WTC11 (cell line): ENCODE measurements at regions not wholly inside any gene's neighbourhood (a gene's known extent, or its start where the extent isn't known, plus 50 kb on each side); places are given as distances from the start of the nearest gene placed in this dataset.

Experiments
- ATAC-seq: fragments of 200-7000 bp; cut with Tn5 transposase; 2 replicates; pipeline ENCODE4 v1.10.0; 2021; ENCODE audit warnings: mild to moderate bottlenecking, moderate library complexity
- CTCF ChIA-PET: fragments of 300-600 bp; sonication (Branson Sonifier 250); formaldehyde crosslinking; loops from one replicate; lab custom pipeline; 2021; ENCODE audit warnings: antibody characterized with exemption; lab: Charles Lee
- POLR2A ChIA-PET: fragments of 350-600 bp; sonication (Branson Sonifier 250); formaldehyde crosslinking; loops from one replicate; lab custom pipeline; 2021; ENCODE audit warnings: antibody characterized with exemption; lab: Charles Lee
- DNase-seq: peaks from one replicate; pipeline ENCODE4 v3.0.0; 2021; ENCODE audit warnings: low spot score
- H3K27ac Mint-ChIP-seq: 2 replicates; pipeline ENCODE4 v1.8.0; 2021; ENCODE audit warnings: mixed read lengths
- H3K27me3 Mint-ChIP-seq: 2 replicates; pipeline ENCODE4 v1.8.0; 2021; ENCODE audit warnings: low read depth, mild to moderate bottlenecking, moderate library complexity, mixed read lengths
- H3K36me3 Mint-ChIP-seq: 2 replicates; pipeline ENCODE4 v1.8.0; 2021; ENCODE audit warnings: mixed read lengths
- H3K4me1 Mint-ChIP-seq: 2 replicates; pipeline ENCODE4 v1.8.0; 2022; ENCODE audit warnings: mixed read lengths
- H3K4me3 Mint-ChIP-seq: 2 replicates; pipeline ENCODE4 v1.8.0; 2021; ENCODE audit warnings: mild to moderate bottlenecking, moderate library complexity, mixed read lengths
- H3K9me3 Mint-ChIP-seq: 2 replicates; pipeline ENCODE4 v1.8.0; 2021; ENCODE audit warnings: mixed read lengths
- ATF1 ChIP-seq: sonication (generic); formaldehyde crosslinking; IDR thresholded peaks from 2 replicates; pipeline ENCODE4 v1.8.1; 2023; ENCODE audit warnings: mild to moderate bottlenecking, moderate library complexity, missing genetic modification reagents
- CREB1 ChIP-seq: sonication (generic); formaldehyde crosslinking; IDR thresholded peaks from 2 replicates; pipeline ENCODE4 v1.8.0; 2023; ENCODE audit warnings: mild to moderate bottlenecking, missing genetic modification reagents
- ESRRA ChIP-seq: sonication (generic); formaldehyde crosslinking; IDR thresholded peaks from 2 replicates; pipeline ENCODE4 v1.8.1; 2022; ENCODE audit warnings: mild to moderate bottlenecking, missing genetic modification reagents, borderline replicate concordance
- ETV6 ChIP-seq: sonication (generic); formaldehyde crosslinking; IDR thresholded peaks from 2 replicates; pipeline ENCODE4 v1.8.1; 2022; ENCODE audit warnings: mild to moderate bottlenecking, missing genetic modification reagents
- FOXJ3 ChIP-seq: sonication (generic); formaldehyde crosslinking; IDR thresholded peaks from 2 replicates; pipeline ENCODE4 v1.9.0; 2021; ENCODE audit warnings: missing genetic modification reagents, mild to moderate bottlenecking, borderline replicate concordance
- FOXK1 ChIP-seq: sonication (generic); formaldehyde crosslinking; IDR thresholded peaks from 2 replicates; pipeline ENCODE4 v1.8.0; 2022; ENCODE audit warnings: mild to moderate bottlenecking, moderate library complexity, missing genetic modification reagents
- GRHL2 ChIP-seq: fragments of 250-450 bp; sonication (Bioruptor Pico); IDR thresholded peaks from 2 replicates; pipeline ENCODE4 v1.8.0; 2022; ENCODE audit warnings: mild to moderate bottlenecking, moderate library complexity; ENCODE audit not compliant: insufficient replicate concordance, severe bottlenecking
- GTF2I ChIP-seq: fragments of 250-450 bp; sonication (Bioruptor Pico); conservative IDR thresholded peaks from 2 replicates; pipeline ENCODE4 v1.4.0; 2021; ENCODE audit warnings: mild to moderate bottlenecking
- NFYB ChIP-seq: sonication (generic); formaldehyde crosslinking; conservative IDR thresholded peaks from 2 replicates; pipeline ENCODE4 v1.8.0; 2022; ENCODE audit warnings: low read depth, missing genetic modification reagents
- NR2C2 ChIP-seq: sonication (generic); formaldehyde crosslinking; IDR thresholded peaks from 2 replicates; pipeline ENCODE4 v1.8.0; 2022; ENCODE audit warnings: mild to moderate bottlenecking, missing genetic modification reagents
- PRRX2 ChIP-seq: fragments of 250-450 bp; sonication (Bioruptor Pico); IDR thresholded peaks from 2 replicates; pipeline ENCODE4 v1.8.0; 2021; ENCODE audit warnings: mild to moderate bottlenecking
- RELA ChIP-seq: sonication (generic); formaldehyde crosslinking; IDR thresholded peaks from 2 replicates; pipeline ENCODE4 v1.8.1; 2022; ENCODE audit warnings: missing genetic modification reagents, mild to moderate bottlenecking, borderline replicate concordance
- ZBTB21 ChIP-seq: sonication (generic); formaldehyde crosslinking; IDR thresholded peaks from 2 replicates; pipeline ENCODE4 v1.8.1; 2023; ENCODE audit warnings: mild to moderate bottlenecking, missing genetic modification reagents, borderline replicate concordance
- ZNF232 ChIP-seq: sonication (generic); formaldehyde crosslinking; IDR thresholded peaks from 2 replicates; pipeline ENCODE4 v1.8.0; 2022; ENCODE audit warnings: mild to moderate bottlenecking, missing genetic modification reagents
- ZNF263 ChIP-seq: sonication (generic); formaldehyde crosslinking; IDR thresholded peaks from 2 replicates; pipeline ENCODE4 v1.8.1; 2022; ENCODE audit warnings: low read depth, mild to moderate bottlenecking, moderate library complexity, missing genetic modification reagents
- ZNF423 ChIP-seq: fragments of 250-450 bp; sonication (Bioruptor Pico); IDR thresholded peaks from 2 replicates; pipeline ENCODE4 v2.1.2; 2022; ENCODE audit warnings: mild to moderate bottlenecking, moderate library complexity
- ZNF671 ChIP-seq: fragments of 250-450 bp; sonication (Bioruptor Pico); IDR thresholded peaks from 2 replicates; pipeline ENCODE4 v1.8.0; 2021; ENCODE audit warnings: mild to moderate bottlenecking
- TF ChIP-seq, protein P1 (sequence below): sonication (generic); formaldehyde crosslinking; IDR thresholded peaks from 2 replicates; pipeline ENCODE4 v1.8.0; 2022; ENCODE audit warnings: mild to moderate bottlenecking, missing genetic modification reagents
- TF ChIP-seq, protein P2 (sequence below): fragments of 250-450 bp; sonication (Bioruptor Pico); conservative IDR thresholded peaks from 2 replicates; pipeline ENCODE4 v1.9.0; 2021; ENCODE audit warnings: mild to moderate bottlenecking
- TF ChIP-seq, protein P3 (sequence below): sonication (generic); formaldehyde crosslinking; IDR thresholded peaks from 2 replicates; pipeline ENCODE4 v1.8.1; 2022; ENCODE audit warnings: low read depth, missing genetic modification reagents, borderline replicate concordance
- TF ChIP-seq, protein P4 (sequence below): sonication (generic); formaldehyde crosslinking; IDR thresholded peaks from 2 replicates; pipeline ENCODE4 v1.8.1; 2023; ENCODE audit warnings: mild to moderate bottlenecking, missing genetic modification reagents, moderate library complexity
- TF ChIP-seq, protein P5 (sequence below): sonication (generic); formaldehyde crosslinking; IDR thresholded peaks from 2 replicates; pipeline ENCODE4 v1.8.1; 2023; ENCODE audit warnings: mild to moderate bottlenecking, missing genetic modification reagents
- TF ChIP-seq, protein P6 (sequence below): sonication (generic); formaldehyde crosslinking; IDR thresholded peaks from 2 replicates; pipeline ENCODE4 v1.8.1; 2022; ENCODE audit warnings: missing genetic modification reagents, borderline replicate concordance
- TF ChIP-seq, protein P7 (sequence below): fragments of 250-450 bp; sonication (Bioruptor Pico); IDR thresholded peaks from 2 replicates; pipeline ENCODE4 v1.8.0; 2021; ENCODE audit warnings: mild to moderate bottlenecking

DNA sequence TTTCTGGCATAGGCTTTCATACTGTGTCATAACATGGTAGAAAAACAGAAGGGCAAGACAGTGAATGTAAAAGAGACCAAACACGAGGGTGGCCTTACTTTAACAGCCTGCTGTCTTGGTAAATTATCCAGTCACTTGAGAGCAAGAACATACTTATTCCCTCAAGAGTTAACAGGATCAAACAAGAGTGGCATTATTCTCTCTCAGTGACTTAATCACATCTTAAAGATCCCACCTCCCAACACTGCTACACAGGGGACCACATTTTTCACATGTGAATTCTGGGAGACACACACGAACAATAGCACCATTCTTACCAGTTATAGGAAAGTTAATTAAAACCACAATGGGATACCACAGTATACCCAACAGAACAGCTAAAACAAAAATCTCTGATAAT is 898.0 kb upstream of the C9orf72 start:
- DNase-seq (no peak), ATAC-seq (no peak)
- H3K27ac Mint-ChIP-seq = no peak overlapping the region
- 0 out of 2 replicates have a peak, but pooled peaks cover under 1% of the 10 kb centered on the region for H3K36me3 Mint-ChIP-seq
- ChIA-PET POLR2A (no interaction called here), CTCF (no interaction called here)
- no peak overlapping the region for H3K4me3 Mint-ChIP-seq
- TF ChIP-seq RELA (CRISPR knock-in tag) (no peak), ETV6 (CRISPR knock-in tag) (no peak), ZNF232 (CRISPR knock-in tag) (no peak)
- TF ChIP-seq, protein P1, sequence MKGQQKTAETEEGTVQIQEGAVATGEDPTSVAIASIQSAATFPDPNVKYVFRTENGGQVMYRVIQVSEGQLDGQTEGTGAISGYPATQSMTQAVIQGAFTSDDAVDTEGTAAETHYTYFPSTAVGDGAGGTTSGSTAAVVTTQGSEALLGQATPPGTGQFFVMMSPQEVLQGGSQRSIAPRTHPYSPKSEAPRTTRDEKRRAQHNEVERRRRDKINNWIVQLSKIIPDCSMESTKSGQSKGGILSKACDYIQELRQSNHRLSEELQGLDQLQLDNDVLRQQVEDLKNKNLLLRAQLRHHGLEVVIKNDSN (CRISPR knock-in tag) = no peak
- no peaks in the 10 kb centered on the region for H3K4me1 Mint-ChIP-seq
- H3K9me3 Mint-ChIP-seq = peaks cover 5% of the 10 kb centered on the region
- H3K27me3 Mint-ChIP-seq = no peaks in the 10 kb centered on the region

DNA sequence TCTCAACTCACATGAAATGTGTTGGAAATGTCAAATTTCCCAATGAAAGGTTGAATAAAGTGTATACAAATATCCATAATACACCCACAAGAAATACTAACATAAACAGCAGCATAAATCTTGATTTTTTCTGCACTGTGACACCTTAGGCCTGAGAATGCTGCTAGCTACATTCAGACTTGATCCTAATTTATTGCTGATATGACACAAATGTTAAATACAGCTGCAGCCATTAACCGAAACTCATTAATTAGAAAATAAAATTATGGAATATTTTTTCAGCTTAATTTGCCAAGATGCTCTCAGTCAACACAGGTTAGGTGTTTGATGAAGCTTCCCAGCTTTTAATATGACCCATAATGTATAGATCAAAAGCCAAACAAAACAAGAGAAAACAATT is 914.3 kb upstream of the C9orf72 start:
- Mint-ChIP-seq H3K36me3 (no peaks in the 10 kb centered on the region), H3K27me3 (no peaks in the 10 kb centered on the region), H3K27ac (no peak overlapping the region), H3K4me1 (no peaks in the 10 kb centered on the region), H3K4me3 (no peak overlapping the region), H3K9me3 (peaks cover 6% of the 10 kb centered on the region; the same call in 1 of the 2 replicates)
- TF ChIP-seq FOXJ3 (no peak), ESRRA (CRISPR knock-in tag) (no peak), GTF2I (CRISPR knock-in tag) (no peak)
- POLR2A ChIA-PET = no interaction called here
- CTCF ChIA-PET = interaction anchor here (0.5 kb wide), 1 partner anchor 111 kb away, joined by 3 read pairs; no protein-coding TSS in a partner anchor
- no peak for ATAC-seq
- no peak for DNase-seq

DNA sequence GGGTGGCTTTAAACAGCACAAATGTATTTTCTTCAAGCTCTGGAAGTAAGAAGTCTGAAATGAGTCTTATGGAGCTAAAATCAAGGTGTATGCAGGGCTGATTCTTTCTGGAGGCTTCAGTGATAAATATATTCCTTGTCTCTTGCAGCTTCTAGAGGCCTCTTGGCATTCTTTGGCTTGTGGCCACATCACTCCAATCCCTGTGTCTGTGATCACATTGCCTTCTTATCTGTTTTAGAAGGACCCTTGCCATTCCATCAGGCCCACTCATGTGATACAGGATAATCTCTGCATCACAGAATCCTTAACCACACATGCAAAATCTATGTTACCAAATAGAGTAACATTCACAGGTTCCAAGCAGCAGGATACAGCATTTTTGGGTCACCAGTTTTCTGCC is 917.8 kb upstream of the C9orf72 start:
- DNase-seq (no peak), ATAC-seq (no peak)
- H3K27ac Mint-ChIP-seq = no peak overlapping the region
- H3K4me1 Mint-ChIP-seq = peaks cover 3% of the 10 kb centered on the region; the same call in 1 of the 2 replicates
- H3K4me3 Mint-ChIP-seq = no peak overlapping the region
- CTCF ChIA-PET = no interaction called here
- H3K36me3 Mint-ChIP-seq = peaks cover 7% of the 10 kb centered on the region
- H3K9me3 Mint-ChIP-seq = peaks cover 17% of the 10 kb centered on the region
- POLR2A ChIA-PET = no interaction called here
- TF ChIP-seq, protein P2, sequence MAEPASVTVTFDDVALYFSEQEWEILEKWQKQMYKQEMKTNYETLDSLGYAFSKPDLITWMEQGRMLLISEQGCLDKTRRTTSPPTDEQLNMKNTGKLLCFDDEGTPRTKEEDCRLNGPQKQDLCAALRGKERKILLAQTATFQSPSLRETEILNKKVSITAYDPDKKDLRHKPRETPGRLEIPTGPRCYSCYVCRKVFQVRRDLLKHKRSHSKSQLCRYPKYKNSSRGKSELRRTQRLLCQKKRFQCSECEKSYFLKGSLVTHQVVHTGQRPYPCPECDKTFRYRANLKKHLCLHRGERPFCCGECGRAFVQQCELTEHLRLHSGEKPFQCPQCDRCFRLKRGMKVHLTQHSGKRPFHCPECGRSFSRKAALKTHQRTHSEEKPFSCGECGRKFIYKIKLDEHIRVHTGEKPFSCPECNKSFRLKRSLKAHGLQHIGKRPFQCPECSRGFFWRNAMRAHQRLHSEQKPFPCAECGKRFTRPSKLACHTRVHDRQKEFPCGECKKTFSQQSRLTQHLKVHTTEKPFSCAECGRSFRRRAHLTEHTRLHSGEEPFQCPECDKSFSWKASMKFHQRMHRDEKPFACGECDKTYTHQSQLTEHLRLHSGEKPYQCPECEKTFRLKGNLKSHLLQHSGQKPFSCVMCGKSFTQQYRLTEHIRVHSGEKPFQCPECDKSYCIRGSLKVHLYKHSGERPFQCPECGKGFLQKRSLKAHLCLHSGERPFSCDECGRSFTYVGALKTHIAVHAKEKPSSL (CRISPR knock-in tag) = no peak
- TF ChIP-seq RELA (CRISPR knock-in tag) = no peak
- no peak for TF ChIP-seq ZBTB21 (CRISPR knock-in tag)
- no peak for TF ChIP-seq NFYB
- TF ChIP-seq, protein P3, sequence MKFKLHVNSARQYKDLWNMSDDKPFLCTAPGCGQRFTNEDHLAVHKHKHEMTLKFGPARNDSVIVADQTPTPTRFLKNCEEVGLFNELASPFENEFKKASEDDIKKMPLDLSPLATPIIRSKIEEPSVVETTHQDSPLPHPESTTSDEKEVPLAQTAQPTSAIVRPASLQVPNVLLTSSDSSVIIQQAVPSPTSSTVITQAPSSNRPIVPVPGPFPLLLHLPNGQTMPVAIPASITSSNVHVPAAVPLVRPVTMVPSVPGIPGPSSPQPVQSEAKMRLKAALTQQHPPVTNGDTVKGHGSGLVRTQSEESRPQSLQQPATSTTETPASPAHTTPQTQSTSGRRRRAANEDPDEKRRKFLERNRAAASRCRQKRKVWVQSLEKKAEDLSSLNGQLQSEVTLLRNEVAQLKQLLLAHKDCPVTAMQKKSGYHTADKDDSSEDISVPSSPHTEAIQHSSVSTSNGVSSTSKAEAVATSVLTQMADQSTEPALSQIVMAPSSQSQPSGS (CRISPR knock-in tag) = no peak
- no peak for TF ChIP-seq CREB1 (CRISPR knock-in tag)
- TF ChIP-seq, protein P4, sequence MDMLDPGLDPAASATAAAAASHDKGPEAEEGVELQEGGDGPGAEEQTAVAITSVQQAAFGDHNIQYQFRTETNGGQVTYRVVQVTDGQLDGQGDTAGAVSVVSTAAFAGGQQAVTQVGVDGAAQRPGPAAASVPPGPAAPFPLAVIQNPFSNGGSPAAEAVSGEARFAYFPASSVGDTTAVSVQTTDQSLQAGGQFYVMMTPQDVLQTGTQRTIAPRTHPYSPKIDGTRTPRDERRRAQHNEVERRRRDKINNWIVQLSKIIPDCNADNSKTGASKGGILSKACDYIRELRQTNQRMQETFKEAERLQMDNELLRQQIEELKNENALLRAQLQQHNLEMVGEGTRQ = no peak
- no peak for TF ChIP-seq ZNF671 (CRISPR knock-in tag)
- TF ChIP-seq, protein P5, sequence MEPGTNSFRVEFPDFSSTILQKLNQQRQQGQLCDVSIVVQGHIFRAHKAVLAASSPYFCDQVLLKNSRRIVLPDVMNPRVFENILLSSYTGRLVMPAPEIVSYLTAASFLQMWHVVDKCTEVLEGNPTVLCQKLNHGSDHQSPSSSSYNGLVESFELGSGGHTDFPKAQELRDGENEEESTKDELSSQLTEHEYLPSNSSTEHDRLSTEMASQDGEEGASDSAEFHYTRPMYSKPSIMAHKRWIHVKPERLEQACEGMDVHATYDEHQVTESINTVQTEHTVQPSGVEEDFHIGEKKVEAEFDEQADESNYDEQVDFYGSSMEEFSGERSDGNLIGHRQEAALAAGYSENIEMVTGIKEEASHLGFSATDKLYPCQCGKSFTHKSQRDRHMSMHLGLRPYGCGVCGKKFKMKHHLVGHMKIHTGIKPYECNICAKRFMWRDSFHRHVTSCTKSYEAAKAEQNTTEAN (CRISPR knock-in tag) = no peak
- TF ChIP-seq, protein P6, sequence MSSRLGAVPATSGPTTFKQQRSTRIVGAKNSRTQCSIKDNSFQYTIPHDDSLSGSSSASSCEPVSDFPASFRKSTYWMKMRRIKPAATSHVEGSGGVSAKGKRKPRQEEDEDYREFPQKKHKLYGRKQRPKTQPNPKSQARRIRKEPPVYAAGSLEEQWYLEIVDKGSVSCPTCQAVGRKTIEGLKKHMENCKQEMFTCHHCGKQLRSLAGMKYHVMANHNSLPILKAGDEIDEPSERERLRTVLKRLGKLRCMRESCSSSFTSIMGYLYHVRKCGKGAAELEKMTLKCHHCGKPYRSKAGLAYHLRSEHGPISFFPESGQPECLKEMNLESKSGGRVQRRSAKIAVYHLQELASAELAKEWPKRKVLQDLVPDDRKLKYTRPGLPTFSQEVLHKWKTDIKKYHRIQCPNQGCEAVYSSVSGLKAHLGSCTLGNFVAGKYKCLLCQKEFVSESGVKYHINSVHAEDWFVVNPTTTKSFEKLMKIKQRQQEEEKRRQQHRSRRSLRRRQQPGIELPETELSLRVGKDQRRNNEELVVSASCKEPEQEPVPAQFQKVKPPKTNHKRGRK (CRISPR knock-in tag) = no peak
- TF ChIP-seq FOXK1 = no peak
- TF ChIP-seq ATF1 (CRISPR knock-in tag) = no peak
- TF ChIP-seq ZNF423 (CRISPR knock-in tag) = no peak
- TF ChIP-seq, protein P7, sequence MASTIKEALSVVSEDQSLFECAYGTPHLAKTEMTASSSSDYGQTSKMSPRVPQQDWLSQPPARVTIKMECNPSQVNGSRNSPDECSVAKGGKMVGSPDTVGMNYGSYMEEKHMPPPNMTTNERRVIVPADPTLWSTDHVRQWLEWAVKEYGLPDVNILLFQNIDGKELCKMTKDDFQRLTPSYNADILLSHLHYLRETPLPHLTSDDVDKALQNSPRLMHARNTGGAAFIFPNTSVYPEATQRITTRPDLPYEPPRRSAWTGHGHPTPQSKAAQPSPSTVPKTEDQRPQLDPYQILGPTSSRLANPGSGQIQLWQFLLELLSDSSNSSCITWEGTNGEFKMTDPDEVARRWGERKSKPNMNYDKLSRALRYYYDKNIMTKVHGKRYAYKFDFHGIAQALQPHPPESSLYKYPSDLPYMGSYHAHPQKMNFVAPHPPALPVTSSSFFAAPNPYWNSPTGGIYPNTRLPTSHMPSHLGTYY (CRISPR knock-in tag) = no peak
- TF ChIP-seq PRRX2 (CRISPR knock-in tag) = no peak
- TF ChIP-seq ZNF263 (CRISPR knock-in tag) = no peak
- no peak for TF ChIP-seq GRHL2
- no peak for TF ChIP-seq NR2C2 (CRISPR knock-in tag)
- TF ChIP-seq, all 79 proteins: peak for 0
- no peaks in the 10 kb centered on the region for H3K27me3 Mint-ChIP-seq
